ENCODE measurements at regions not wholly inside any gene's neighbourhood (a gene's known extent, or its start where the extent isn't known, plus 50 kb on each side); places are given as distances from the start of the nearest gene placed in this dataset.

DNA sequence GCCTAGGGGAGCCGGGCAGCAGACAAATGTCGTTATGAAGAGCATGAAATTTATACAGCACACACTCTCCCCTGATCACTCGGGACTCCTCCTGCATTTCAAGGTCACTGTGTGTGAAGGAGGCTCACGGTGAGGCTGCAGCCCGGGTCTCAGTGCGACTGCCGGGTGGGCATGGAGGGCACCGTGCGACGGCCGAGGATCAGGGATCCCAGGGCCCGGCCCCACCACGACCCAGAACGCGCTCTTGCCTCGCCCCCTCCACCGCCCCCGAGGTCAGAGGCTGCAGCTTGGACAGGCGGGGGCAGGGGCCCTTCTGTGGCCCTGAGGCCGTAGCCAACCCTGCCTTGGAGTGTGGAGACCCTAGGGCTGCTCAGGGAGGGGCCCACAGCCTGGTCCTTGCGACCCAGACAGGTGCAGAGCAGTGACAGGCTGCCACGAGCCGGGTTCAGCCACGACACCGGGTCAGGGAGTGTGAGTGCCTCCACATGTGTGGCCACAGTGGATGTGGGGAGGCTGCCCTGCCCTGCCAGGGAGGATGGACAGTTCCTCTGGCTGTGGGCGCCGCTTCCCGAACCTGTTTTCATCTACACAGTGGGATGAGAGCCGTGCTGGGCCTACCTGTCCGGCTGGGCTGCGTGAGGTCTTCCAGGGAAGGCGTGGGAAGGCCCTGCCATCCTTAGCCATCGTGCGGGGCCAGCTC lies 89.3 kb upstream of the NKX1-1 start:
- H3K4me1 ChIP-seq (ENCODE audit: control insufficient read depth, extremely low read depth, insufficient read depth, low read length) = no peaks in the 10 kb centered on the region
- H3K9me1 ChIP-seq (replicated peaks; ENCODE audit: control insufficient read depth, extremely low read depth, insufficient read depth, low read length) = no peaks in the 10 kb centered on the region
- intact Hi-C loops (cut with micrococcal nuclease) (no loop called here), dilution Hi-C loops (cut with MboI; ENCODE audit: extremely low pct_ligation_motif_present, low sequenced_read_pairs) (no loop called here)
- DNase-seq (ENCODE audit: low read depth, low spot score) (no peak), FAIRE-seq (no peak)
- H3K9ac ChIP-seq (replicated peaks; ENCODE audit: extremely low read depth, insufficient read depth, low read length) = no peak overlapping the region
- no peaks in the 10 kb centered on the region for H3K9me3 ChIP-seq (replicated peaks; ENCODE audit: control insufficient read depth, insufficient read depth, low read length)
- H4K20me1 ChIP-seq (replicated peaks; ENCODE audit: control insufficient read depth, extremely low read depth, insufficient read depth, low read length) = no peaks in the 10 kb centered on the region
- no peak overlapping the region for H3K4me2 ChIP-seq (ENCODE audit: insufficient read depth, low read length)
- TF ChIP-seq FOS (IDR thresholded peaks at IDR 0.05; ENCODE audit: borderline replicate concordance, insufficient read depth, low read length) (no peak), EZH2 (IDR thresholded peaks at IDR 0.05; ENCODE audit: borderline replicate concordance, low read depth, low read length, severe bottlenecking) (no peak), JUN (IDR thresholded peaks at IDR 0.05; ENCODE audit: borderline replicate concordance, insufficient read depth, insufficient read length, low read depth) (no peak), GATA2 (IDR thresholded peaks at IDR 0.05; ENCODE audit: insufficient read depth, insufficient read length, low read depth, low read length) (no peak), POLR2A (IDR thresholded peaks at IDR 0.05; ENCODE audit: low read depth, low read length) (no peak), MYC (IDR thresholded peaks at IDR 0.05; ENCODE audit: low read depth, low read length) (no peak), POLR2AphosphoS5 (IDR thresholded peaks at IDR 0.05; ENCODE audit: insufficient read depth, low read depth, low read length) (no peak)
- TF ChIP-seq, protein P1, sequence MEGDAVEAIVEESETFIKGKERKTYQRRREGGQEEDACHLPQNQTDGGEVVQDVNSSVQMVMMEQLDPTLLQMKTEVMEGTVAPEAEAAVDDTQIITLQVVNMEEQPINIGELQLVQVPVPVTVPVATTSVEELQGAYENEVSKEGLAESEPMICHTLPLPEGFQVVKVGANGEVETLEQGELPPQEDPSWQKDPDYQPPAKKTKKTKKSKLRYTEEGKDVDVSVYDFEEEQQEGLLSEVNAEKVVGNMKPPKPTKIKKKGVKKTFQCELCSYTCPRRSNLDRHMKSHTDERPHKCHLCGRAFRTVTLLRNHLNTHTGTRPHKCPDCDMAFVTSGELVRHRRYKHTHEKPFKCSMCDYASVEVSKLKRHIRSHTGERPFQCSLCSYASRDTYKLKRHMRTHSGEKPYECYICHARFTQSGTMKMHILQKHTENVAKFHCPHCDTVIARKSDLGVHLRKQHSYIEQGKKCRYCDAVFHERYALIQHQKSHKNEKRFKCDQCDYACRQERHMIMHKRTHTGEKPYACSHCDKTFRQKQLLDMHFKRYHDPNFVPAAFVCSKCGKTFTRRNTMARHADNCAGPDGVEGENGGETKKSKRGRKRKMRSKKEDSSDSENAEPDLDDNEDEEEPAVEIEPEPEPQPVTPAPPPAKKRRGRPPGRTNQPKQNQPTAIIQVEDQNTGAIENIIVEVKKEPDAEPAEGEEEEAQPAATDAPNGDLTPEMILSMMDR (IDR thresholded peaks at IDR 0.05; ENCODE audit: extremely low read depth in 1 of 2, insufficient read depth in 1 of 2, low read depth in 1 of 2, low read length in 2 of 2) = no peak
- TF ChIP-seq, protein P2, sequence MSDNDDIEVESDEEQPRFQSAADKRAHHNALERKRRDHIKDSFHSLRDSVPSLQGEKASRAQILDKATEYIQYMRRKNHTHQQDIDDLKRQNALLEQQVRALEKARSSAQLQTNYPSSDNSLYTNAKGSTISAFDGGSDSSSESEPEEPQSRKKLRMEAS (IDR thresholded peaks at IDR 0.05; ENCODE audit: insufficient read depth, insufficient read length) = no peak
- H3K27me3 ChIP-seq (ENCODE audit: control insufficient read depth in 2 of 2, insufficient read depth in 2 of 2, low read length in 2 of 2) = no peaks in the 10 kb centered on the region
- H3K27ac ChIP-seq (ENCODE audit: insufficient read depth, low read depth, low read length) = no peak overlapping the region
- H2AFZ ChIP-seq (ENCODE audit: low read depth, low read length) = no peak overlapping the region
- CTCF ChIA-PET = interaction anchor here (1.3 kb wide), 1 partner anchor 18 kb away, joined by 4 read pairs; no protein-coding TSS in a partner anchor
- no peaks in the 10 kb centered on the region for H3K79me2 ChIP-seq (ENCODE audit: control insufficient read depth, insufficient read depth, low read length)
- POLR2A ChIA-PET = no interaction called here
- no peaks in the 10 kb centered on the region for H3K36me3 ChIP-seq (ENCODE audit: control insufficient read depth in 2 of 2, extremely low read depth in 1 of 2, insufficient read depth in 2 of 2, low read length in 2 of 2)
- BruUV-seq (replicated peaks) = no TSS peak
- H3K4me3 ChIP-seq (replicated peaks in 1 of 3; ENCODE audit: insufficient read depth in 1 of 3, low read depth in 1 of 3, low read length in 3 of 3) = no peak overlapping the region

Measured in endothelial cell of umbilical vein (primary cell).